AG10803 (cell line): ENCODE measurements at regions not wholly inside any gene's neighbourhood (a gene's known extent, or its start where the extent isn't known, plus 50 kb on each side); places are given as distances from the start of the nearest gene placed in this dataset.

Experiments used
- DNase-seq: peaks from one replicate; pipeline ENCODE4 v3.0.0; 2010; ENCODE audit warnings: low read depth
- H3K4me3 ChIP-seq: 2 replicates; pipeline ENCODE4 v1.5.1; 2011; ENCODE audit warnings: mild to moderate bottlenecking, low read length, control low read depth
- CTCF ChIP-seq: conservative IDR thresholded peaks from 2 replicates; pipeline ENCODE4 v1.5.1; 2011; ENCODE audit warnings: mild to moderate bottlenecking, low read length, control low read depth, inconsistent platforms

GRCh38 chr6:6518631-6519427, 69.7 kb upstream of the LY86 start:
- no peak for DNase-seq
- H3K4me3 ChIP-seq, result no peak overlapping the region
- no peak for TF ChIP-seq CTCF

- no peak overlapping the region for H3K4me3 ChIP-seq
- no peak for DNase-seq
- TF ChIP-seq CTCF, result no peak
Observed at GRCh38 chr6:6521961-6522482, 66.5 kb upstream of the LY86 start.

- no peak for TF ChIP-seq CTCF
- H3K4me3 ChIP-seq, result no peak overlapping the region
- DNase-seq, result no peak
Observed at GRCh38 chr6:6522709-6523108, 65.8 kb upstream of the LY86 start.

GRCh38 chr6:6524951-6525350, 63.6 kb upstream of the LY86 start:
- H3K4me3 ChIP-seq, result no peak overlapping the region
- TF ChIP-seq CTCF, result no peak
- no peak for DNase-seq

- no peak for DNase-seq
- no peak for TF ChIP-seq CTCF
- no peak overlapping the region for H3K4me3 ChIP-seq
Observed at GRCh38 chr6:6525933-6526332, 62.6 kb upstream of the LY86 start.

- H3K4me3 ChIP-seq, result no peak overlapping the region
- TF ChIP-seq CTCF, result no peak
- no peak for DNase-seq
Observed at GRCh38 chr6:6529275-6529674, 59.2 kb upstream of the LY86 start.

GRCh38 chr6:6533176-6533575, 55.3 kb upstream of the LY86 start:
- no peak for DNase-seq
- no peak overlapping the region for H3K4me3 ChIP-seq
- TF ChIP-seq CTCF, result no peak
